ENCODE measurements at regions not wholly inside any gene's neighbourhood (a gene's known extent, or its start where the extent isn't known, plus 50 kb on each side); places are given as distances from the start of the nearest gene placed in this dataset.
A peak's percentile ranks its signal among the peaks of the same experiment; 100 is the strongest.
"Not testable (repeated sequence)": the region's sequence is repeated elsewhere in the genome, so short reads cannot be mapped to it uniquely, and the experiment has no call there.

- 25 to 30% methylated on average over 11 to 12 of the region's 12 CpGs for WGBS, 2 donors (ENCODE audit: low coverage in 1 of 2)
- Histone ChIP-seq H3K9me3 (no peaks in the 10 kb centered on the region), H3K36me3 (no peaks in the 10 kb centered on the region), H3K4me3 (no peak overlapping the region), H3K27me3 (no peaks in the 10 kb centered on the region), H3K4me1 (peaks cover 0 to 9% (median 0%) of the 10 kb centered on the region in 4 donors), H3K27ac (no peak overlapping the region)
- TF ChIP-seq EP300 (IDR thresholded peaks at IDR 0.05; ENCODE audit: low read depth) (no peak), POLR2AphosphoS5 (IDR thresholded peaks at IDR 0.05) (no peak), POLR2A (IDR thresholded peaks at IDR 0.05) (no peak), CTCF (IDR thresholded peaks at IDR 0.05) (peak; percentile 53 to 79 (median 70))
- no peak for DNase-seq
- in situ Hi-C loops (cut with MboI; ENCODE audit: low pct_ligation_motif_present in 1 of 4, low pct_unique_long_range_greater_than_20kb in 1 of 4, low sequenced_read_pairs in 3 of 4): loop anchor here (5.0 to 25.0 kb wide), 3 partner anchors 230 to 235 kb away; no protein-coding TSS in a partner anchor
- intact Hi-C loops (cut with DNase I; ENCODE audit: low total_unique reads): loop anchor here (5.0 kb wide), 1 partner anchor 235 kb away; no protein-coding TSS in a partner anchor
These were observed 115.0 kb upstream of the SHISA3 start for GRCh38 chr4:42282081-42282901.

GRCh38 chr4:42284030-42284429 is 113.3 kb upstream of the SHISA3 start:
- intact Hi-C loops (cut with DNase I; ENCODE audit: low total_unique reads) (loop anchor here (5.0 kb wide), 1 partner anchor 233 kb away; no protein-coding TSS in a partner anchor), in situ Hi-C loops (cut with MboI; ENCODE audit: low pct_ligation_motif_present in 1 of 4, low pct_unique_long_range_greater_than_20kb in 1 of 4, low sequenced_read_pairs in 3 of 4) (loop anchor here (5.0 to 25.0 kb wide), 3 partner anchors 228 to 233 kb away; no protein-coding TSS in a partner anchor)
- Histone ChIP-seq H3K9me3 (no peaks in the 10 kb centered on the region), H3K27me3 (no peaks in the 10 kb centered on the region), H3K4me3 (no peak overlapping the region), H3K27ac (no peak overlapping the region), H3K4me1 (peaks cover 0 to 9% (median 0%) of the 10 kb centered on the region in 4 donors), H3K36me3 (no peaks in the 10 kb centered on the region)
- 59 to 83% methylated on average over 4 to 5 of the region's 5 CpGs for WGBS, 2 donors (ENCODE audit: low coverage in 1 of 2)
- TF ChIP-seq EP300 (IDR thresholded peaks at IDR 0.05; ENCODE audit: low read depth): no peak
- no peak for TF ChIP-seq CTCF (IDR thresholded peaks at IDR 0.05)
- no peak for TF ChIP-seq POLR2AphosphoS5 (IDR thresholded peaks at IDR 0.05)
- TF ChIP-seq POLR2A (IDR thresholded peaks at IDR 0.05): no peak
- no peak for DNase-seq

- H3K36me3 ChIP-seq; intact Hi-C loops (cut with DNase I; ENCODE audit: low total_unique reads); H3K27me3 ChIP-seq; H3K4me1 ChIP-seq; H3K27ac ChIP-seq; H3K4me3 ChIP-seq; DNase-seq; H3K9me3 ChIP-seq: not testable (repeated sequence)
- in situ Hi-C loops (cut with MboI; ENCODE audit: low pct_ligation_motif_present in 1 of 4, low pct_unique_long_range_greater_than_20kb in 1 of 4, low sequenced_read_pairs in 3 of 4): loop anchor here in 3 of 4 donors (10.0 to 25.0 kb wide), 2 partner anchors 223 to 226 kb away; no protein-coding TSS in a partner anchor
- 86 to 100% methylated on average over 1 to 5 of the region's 5 CpGs for WGBS, 2 donors (ENCODE audit: low coverage in 1 of 2)
These were observed 108.4 kb upstream of the SHISA3 start for GRCh38 chr4:42288876-42289275.

GRCh38 chr4:42292192-42292591 is 105.1 kb upstream of the SHISA3 start:
- in situ Hi-C loops (cut with MboI; ENCODE audit: low pct_ligation_motif_present in 1 of 4, low pct_unique_long_range_greater_than_20kb in 1 of 4, low sequenced_read_pairs in 3 of 4): loop anchor here in 2 of 4 donors (25.0 kb wide), 1 partner anchor 220 kb away; no protein-coding TSS in a partner anchor
- H3K4me1 ChIP-seq: not testable (repeated sequence)

GRCh38 chr4:42293967-42294813 is 103.1 kb upstream of the SHISA3 start:
- no peak for DNase-seq
- 33 to 68% methylated on average over 1 to 2 of the region's 2 CpGs for WGBS, 2 donors (ENCODE audit: low coverage in 1 of 2)
- no peaks in the 10 kb centered on the region for H3K9me3 ChIP-seq
- TF ChIP-seq POLR2A (IDR thresholded peaks at IDR 0.05): no peak
- no peak for TF ChIP-seq EP300 (IDR thresholded peaks at IDR 0.05; ENCODE audit: low read depth)
- no peak for TF ChIP-seq CTCF (IDR thresholded peaks at IDR 0.05)
- no peak for TF ChIP-seq POLR2AphosphoS5 (IDR thresholded peaks at IDR 0.05)
- intact Hi-C loops (cut with DNase I; ENCODE audit: low total_unique reads): no loop called here
- H3K36me3 ChIP-seq: no peaks in the 10 kb centered on the region
- no peaks in the 10 kb centered on the region for H3K27me3 ChIP-seq
- in situ Hi-C loops (cut with MboI; ENCODE audit: low pct_ligation_motif_present in 1 of 4, low pct_unique_long_range_greater_than_20kb in 1 of 4, low sequenced_read_pairs in 3 of 4): loop anchor here in 2 of 4 donors (25.0 kb wide), 1 partner anchor 218 kb away; no protein-coding TSS in a partner anchor
- no peak overlapping the region for H3K4me3 ChIP-seq
- no peak overlapping the region for H3K27ac ChIP-seq
- no peaks in the 10 kb centered on the region for H3K4me1 ChIP-seq

More at GRCh38 chr4:42292192-42292591, 105.1 kb upstream of the SHISA3 start:
- H3K27me3 ChIP-seq; H3K36me3 ChIP-seq; H3K9me3 ChIP-seq; DNase-seq; H3K4me3 ChIP-seq; H3K27ac ChIP-seq; intact Hi-C loops (cut with DNase I; ENCODE audit: low total_unique reads): not testable (repeated sequence)
- 93% methylated on average over 9 of the region's 9 CpGs; no CpG with 5 or more reads in 1 of the 2 donors for WGBS, 2 donors (ENCODE audit: low coverage in 1 of 2)

Data from transverse colon (tissue), 4 donors.